IPS DF 19.7 (cell line): ENCODE measurements at regions not wholly inside any gene's neighbourhood (a gene's known extent, or its start where the extent isn't known, plus 50 kb on each side); places are given as distances from the start of the nearest gene placed in this dataset.
"Not testable (repeated sequence)": the region's sequence is repeated elsewhere in the genome, so short reads cannot be mapped to it uniquely, and the experiment has no call there.

Experiments used
- DNase-seq: peaks from one replicate; pipeline ENCODE4 v3.0.0-alpha.2; 2013; ENCODE audit warnings: low read depth, low spot score

- DNase-seq = no peak
Observed at GRCh38 chr5:28703651-28704260, 1665.4 kb upstream of the CDH9 start.

GRCh38 chr5:28691526-28691925, 1653.1 kb upstream of the CDH9 start:
- DNase-seq = no peak

- no peak for DNase-seq
Observed at GRCh38 chr5:28685794-28686193, 1647.4 kb upstream of the CDH9 start.

DNA sequence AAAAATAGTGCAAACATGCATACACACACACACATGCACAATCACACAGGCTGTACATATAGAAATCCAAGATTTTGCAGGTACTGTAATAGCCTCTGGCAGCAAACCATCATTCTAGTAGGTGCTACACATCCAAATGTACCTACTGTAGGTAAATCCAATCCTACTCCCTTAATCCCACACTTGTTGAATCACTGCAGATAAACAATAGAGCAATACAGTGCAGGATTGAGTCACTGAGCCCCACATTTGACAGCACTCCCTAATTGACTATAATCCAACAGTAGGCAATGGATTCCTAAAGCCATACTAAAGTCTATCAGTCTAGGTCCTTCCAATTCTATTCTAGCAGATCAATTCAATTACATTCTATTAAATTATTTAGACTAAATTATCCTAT, 1640.5 kb upstream of the CDH9 start:
- no peak for DNase-seq

DNA sequence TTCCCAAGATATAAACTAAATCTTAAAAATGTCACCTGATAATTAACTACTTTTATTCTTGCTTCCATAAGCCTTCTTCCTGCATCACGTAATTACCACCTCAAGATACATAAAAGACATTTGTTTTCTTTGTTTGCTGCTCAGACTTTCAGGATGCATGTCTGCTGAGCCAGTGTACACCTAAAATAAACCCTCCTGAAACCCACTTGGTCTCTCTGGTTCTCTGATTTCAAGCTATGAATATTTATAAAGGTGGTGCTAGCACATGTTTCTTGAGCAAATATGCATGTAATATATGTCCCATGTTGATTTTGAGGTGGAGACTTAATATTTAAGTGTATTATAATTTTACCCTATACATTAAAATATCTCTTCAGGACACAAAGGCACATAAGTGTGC, 1627.7 kb upstream of the CDH9 start:
- DNase-seq = no peak

GRCh38 chr5:28648108-28648507, 1609.7 kb upstream of the CDH9 start:
- DNase-seq = no peak

DNA sequence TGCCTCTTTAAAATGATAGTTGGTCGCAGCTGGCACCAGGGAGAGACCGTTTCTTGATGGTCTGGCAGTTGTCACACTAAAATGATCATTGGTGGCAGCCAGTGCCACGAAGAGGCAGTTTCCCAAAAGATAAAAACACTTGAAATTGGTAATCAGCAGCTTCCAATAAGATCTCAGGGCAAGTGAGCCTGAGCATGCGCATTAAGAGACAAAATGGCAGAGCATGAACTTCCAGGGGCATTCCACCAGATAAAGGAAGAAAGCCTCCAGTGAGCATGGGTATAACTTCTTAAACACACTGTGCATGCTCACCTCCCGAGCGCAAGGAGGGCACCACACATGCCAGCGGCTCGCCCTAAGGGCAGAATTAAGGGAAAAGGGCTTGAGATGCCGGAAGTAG, 1594.2 kb upstream of the CDH9 start:
- no peak for DNase-seq

GRCh38 chr5:28603869-28604268, 1565.5 kb upstream of the CDH9 start:
- DNase-seq = no peak

DNA sequence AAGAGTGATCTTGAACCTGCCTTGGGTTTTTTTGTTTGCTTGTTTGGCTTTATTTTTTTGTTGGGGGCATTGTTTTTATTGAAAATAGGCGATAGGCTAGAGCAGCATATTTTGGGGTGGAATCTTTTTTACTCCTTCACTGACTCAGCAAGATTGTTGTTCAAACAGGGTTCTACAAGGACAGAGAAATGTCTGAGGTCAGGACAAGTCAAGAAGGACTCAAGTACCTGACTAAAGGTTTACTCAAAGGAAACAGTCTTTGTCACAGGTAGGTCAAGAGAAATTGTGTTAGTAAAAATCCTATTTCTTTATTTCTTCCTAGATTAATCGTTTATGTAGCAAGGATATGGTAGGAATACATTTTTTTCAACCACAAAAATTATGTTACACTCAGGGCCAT, 1564.0 kb upstream of the CDH9 start:
- DNase-seq = no peak

DNA sequence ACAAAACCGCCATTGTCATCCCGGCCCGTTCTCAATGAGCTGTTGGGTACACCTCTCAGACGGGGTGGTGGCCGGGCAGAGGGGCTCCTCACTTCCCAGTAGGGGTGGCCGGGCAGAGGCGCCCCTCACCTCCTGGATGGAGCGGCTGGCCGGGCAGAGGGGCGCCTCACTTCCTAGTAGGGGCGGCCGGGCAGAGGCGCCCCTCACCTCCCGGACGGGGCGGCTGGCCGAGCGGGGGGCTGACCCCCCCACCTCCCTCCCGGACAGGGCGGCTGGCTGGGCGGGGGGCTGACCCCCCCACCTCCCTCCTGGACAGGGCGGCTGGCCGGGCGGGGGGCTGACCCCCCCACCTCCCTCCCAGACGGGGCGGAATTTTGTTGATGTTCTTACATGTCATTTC, 1558.3 kb upstream of the CDH9 start:
- not testable (repeated sequence) for DNase-seq

- no peak for DNase-seq
Observed at GRCh38 chr5:28580616-28581015, 1542.2 kb upstream of the CDH9 start.

- no peak for DNase-seq
Observed at GRCh38 chr5:28576022-28576421, 1537.6 kb upstream of the CDH9 start.

DNA sequence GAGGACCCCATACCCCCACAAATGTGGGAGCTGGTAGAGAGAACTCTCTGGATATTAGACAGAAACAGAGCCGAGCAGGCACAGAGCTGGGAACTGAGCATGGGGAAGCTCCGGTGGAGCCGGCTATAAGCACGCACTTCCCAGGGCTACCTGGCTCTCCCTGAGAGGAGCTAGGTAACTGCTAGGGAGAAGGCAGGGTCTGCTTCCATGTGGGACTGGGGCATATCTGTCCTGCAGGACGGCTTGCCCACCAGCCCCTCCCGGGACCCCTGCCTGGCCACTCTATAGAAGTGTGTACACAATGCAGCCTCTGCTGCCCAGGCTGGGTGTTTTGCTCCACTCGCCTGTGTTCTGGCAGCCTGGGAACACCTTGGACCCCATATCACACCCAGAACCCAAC, 1537.0 kb upstream of the CDH9 start:
- DNase-seq = no peak

DNA sequence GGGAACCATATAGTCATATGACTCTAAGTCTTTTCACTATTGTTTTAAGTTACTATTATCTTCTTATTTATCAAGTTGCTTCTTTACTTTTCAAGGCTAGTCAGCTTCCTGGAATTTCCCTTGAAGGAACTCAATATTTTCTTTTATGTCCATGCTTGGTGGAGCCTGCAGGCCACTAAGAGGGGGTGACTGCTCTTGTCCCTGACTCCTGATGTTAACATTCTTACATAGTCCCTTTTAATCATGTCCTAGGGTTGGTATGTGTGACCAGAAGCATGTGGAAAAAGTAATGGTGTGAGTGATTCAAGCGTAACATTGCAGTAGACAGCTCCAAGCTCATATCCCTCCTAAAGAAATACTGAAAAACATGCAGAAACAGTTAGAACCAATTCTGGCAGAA, 1536.2 kb upstream of the CDH9 start:
- no peak for DNase-seq

- no peak for DNase-seq
Observed at GRCh38 chr5:28567048-28567447, 1528.7 kb upstream of the CDH9 start.

DNA sequence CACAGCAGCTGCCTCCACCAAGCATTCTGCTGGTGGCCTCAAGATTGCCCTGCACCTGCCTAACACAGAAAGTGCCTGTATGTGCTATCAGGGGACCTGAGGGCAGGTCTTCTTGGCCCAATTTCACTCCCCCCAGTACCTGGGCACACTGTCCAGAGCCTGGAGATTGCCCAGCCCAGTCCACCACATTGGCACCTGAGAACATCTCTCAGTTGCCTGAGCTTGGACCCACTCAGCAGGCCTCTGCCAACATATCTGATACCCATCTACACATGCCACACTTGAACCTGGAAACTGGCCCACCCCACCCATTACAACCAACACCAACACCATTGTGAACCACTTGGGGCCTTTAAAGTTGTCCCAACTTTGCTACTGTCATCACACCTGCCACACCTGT, 1523.1 kb upstream of the CDH9 start:
- DNase-seq = no peak

GRCh38 chr5:28558196-28558595, 1519.8 kb upstream of the CDH9 start:
- no peak for DNase-seq

- DNase-seq = no peak
Observed at GRCh38 chr5:28557114-28557513, 1518.7 kb upstream of the CDH9 start.

DNA sequence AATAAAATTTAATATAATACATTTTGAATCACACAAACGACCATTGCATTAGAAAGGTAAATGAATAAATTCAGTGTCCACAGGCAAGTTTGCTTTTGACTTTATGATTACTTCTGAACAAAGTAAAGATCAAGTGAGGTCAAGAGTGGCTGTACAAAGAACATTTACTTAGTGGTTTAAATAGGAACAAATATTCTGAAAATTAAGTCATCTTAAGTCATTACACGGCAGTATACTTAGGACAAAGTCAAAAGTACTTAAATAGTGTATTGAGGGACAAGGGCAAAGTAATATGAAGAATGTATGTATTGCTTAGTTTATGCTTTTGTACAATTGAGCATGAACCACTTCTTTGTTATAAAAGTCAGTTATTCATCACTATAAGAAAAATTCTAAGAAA, 1511.2 kb upstream of the CDH9 start:
- DNase-seq = no peak

GRCh38 chr5:28548856-28549255, 1510.5 kb upstream of the CDH9 start:
- DNase-seq = no peak

GRCh38 chr5:28544501-28544900, 1506.1 kb upstream of the CDH9 start:
- DNase-seq = no peak

DNA sequence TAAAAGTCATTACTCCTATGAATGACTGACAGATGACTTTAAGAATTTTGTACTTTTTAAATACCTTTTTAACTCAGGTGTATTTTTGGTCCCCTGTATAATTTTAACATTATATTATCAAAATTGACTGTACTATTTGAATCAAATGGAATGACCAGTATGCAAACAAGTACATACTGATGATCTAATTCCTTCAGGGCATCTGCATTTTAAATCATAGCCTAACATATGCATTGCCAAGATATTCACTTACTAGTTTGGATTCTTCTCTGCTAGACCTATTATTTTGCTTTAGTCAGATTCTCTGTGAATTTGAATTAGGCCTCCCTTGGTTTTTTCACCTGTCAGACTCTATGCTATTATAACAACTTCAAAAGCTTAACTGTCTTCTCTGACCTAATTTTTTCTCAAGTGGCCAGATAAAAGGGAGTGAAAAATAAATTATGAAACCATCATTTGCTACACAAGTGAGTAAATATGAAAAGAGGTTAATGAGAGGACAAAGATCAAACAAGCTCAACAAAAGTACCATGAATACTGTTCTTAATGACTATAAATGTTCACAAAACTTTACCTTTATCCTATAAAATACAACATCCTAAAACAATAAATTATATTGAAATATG, 1505.2 kb upstream of the CDH9 start:
- no peak for DNase-seq

DNA sequence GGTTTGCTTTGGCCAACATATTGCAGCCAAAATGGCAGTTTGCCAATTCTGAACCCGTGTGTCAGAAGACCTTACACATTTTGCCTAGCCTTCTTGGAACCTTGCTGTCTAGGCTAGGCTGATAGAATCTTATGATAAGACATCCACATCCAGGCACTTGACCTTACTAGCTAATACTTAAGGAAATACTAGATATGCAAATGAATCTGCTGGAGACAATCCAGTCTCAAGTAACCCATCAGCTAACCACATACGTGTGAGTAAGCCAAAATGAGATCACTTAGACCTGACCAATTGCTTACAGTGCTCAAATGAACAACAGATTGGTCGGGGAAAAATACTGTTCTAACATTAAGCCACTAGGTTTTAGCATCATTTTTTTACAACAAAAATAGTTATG, 1504.6 kb upstream of the CDH9 start:
- DNase-seq = no peak
